Body of pancreas (tissue), 4 donors: ENCODE measurements at regions not wholly inside any gene's neighbourhood (a gene's known extent, or its start where the extent isn't known, plus 50 kb on each side); places are given as distances from the start of the nearest gene placed in this dataset.

ENCODE experiments used
- ATAC-seq: fragments of 150-250 bp; one replicate; pipeline ENCODE4 v1.9.1; 2016
- DNase-seq, 4 donors: peaks; one replicate each; pipeline ENCODE4 v3.0.0-alpha.2; 2019
- H3K27ac ChIP-seq, 4 donors: fragments of 200-600 bp; sonication (generic); 1 replicate in 3 of 4; 2 replicates in 1 of 4; pipeline versions ENCODE4 v1.5.1 to v1.6.1; 2016 to 2019; ENCODE audit warnings: mild to moderate bottlenecking in 1 of 4, mixed read lengths in 1 of 4, moderate library complexity in 1 of 4
- H3K27me3 ChIP-seq, 2 donors: fragments of 200-600 bp; sonication (generic); one replicate each; pipeline ENCODE4 v1.6.0; 2016; ENCODE audit warnings: mild to moderate bottlenecking in 1 of 2
- H3K36me3 ChIP-seq, 2 donors: fragments of 200-600 bp; sonication (generic); replicated peaks in 1 of 2; 2 replicates each; pipeline ENCODE4 v1.5.1; 2016; ENCODE audit warnings: low read depth in 2 of 2; ENCODE audit not compliant: insufficient read depth in 1 of 2
- H3K4me1 ChIP-seq: fragments of 200-600 bp; sonication (generic); one replicate; pipeline ENCODE4 v1.6.0; 2016
- H3K4me3 ChIP-seq, 2 donors: fragments of 200-600 bp; sonication (generic); 1 replicate in 1 of 2; 2 replicates in 1 of 2; pipeline ENCODE4 v1.5.1; 2016 to 2019
- H3K9me3 ChIP-seq, 3 donors: fragments of 200-600 bp; sonication (generic); 1 replicate in 2 of 3; 2 replicates in 1 of 3; pipeline ENCODE4 v1.5.1; 2016
- CTCF ChIP-seq, 7 experiments: fragments of 450-650 bp in 4 of 7; fragments of 200-600 bp in 3 of 7; sonication (generic) in 3 of 7; IDR thresholded peaks; one replicate each; pipeline ENCODE4 v1.5.1; 2016 to 2019; ENCODE audit warnings: antibody characterized with exemption in 7 of 7
- POLR2A ChIP-seq, 3 donors: fragments of 450-650 bp; IDR thresholded peaks; one replicate each; pipeline ENCODE4 v1.6.1; 2016; ENCODE audit warnings: antibody characterized with exemption in 3 of 3, mild to moderate bottlenecking in 2 of 3
- WGBS, 2 donors: methylation state at CpG; one replicate each; pipeline ENCODE4 v1.1.5; 2017; 5-methylcytosine and 5-hydroxymethylcytosine counted together
- intact Hi-C: fragments of 100-400 bp; cut with DNase I; formaldehyde crosslinking; loops from one replicate; pipeline ENCODE4 v1.15.1; 2023

- no peak for TF ChIP-seq POLR2A (IDR thresholded peaks at IDR 0.05)
- TF ChIP-seq CTCF (IDR thresholded peaks at IDR 0.05), result no peak
- H3K27ac ChIP-seq, result no peak overlapping the region
- 56 to 59% methylated on average over 6 of the region's 6 CpGs for WGBS, 2 donors
- H3K4me1 ChIP-seq, result no peaks in the 10 kb centered on the region
- H3K9me3 ChIP-seq, result no peaks in the 10 kb centered on the region
- H3K4me3 ChIP-seq, result no peak overlapping the region
- no peak for ATAC-seq
- DNase-seq, result no peak
- H3K36me3 ChIP-seq, result no peaks in the 10 kb centered on the region
- intact Hi-C loops, result no loop called here
- H3K27me3 ChIP-seq, result no peaks in the 10 kb centered on the region
Measured at GRCh38 chr18:73861771-73862170, 285.9 kb downstream of the FBXO15 start.

- Histone ChIP-seq H3K9me3 (no peaks in the 10 kb centered on the region), H3K27ac (no peak overlapping the region), H3K27me3 (no peaks in the 10 kb centered on the region), H3K36me3 (no peaks in the 10 kb centered on the region), H3K4me1 (no peaks in the 10 kb centered on the region), H3K4me3 (no peak overlapping the region)
- DNase-seq, result no peak
- 57 to 60% methylated on average over 9 of the region's 9 CpGs for WGBS, 2 donors
- TF ChIP-seq CTCF (IDR thresholded peaks at IDR 0.05), result no peak
- no peak for TF ChIP-seq POLR2A (IDR thresholded peaks at IDR 0.05)
- intact Hi-C loops, result no loop called here
- no peak for ATAC-seq
Measured at GRCh38 chr18:73859837-73860397, 287.7 kb downstream of the FBXO15 start.

- DNase-seq (no peak), ATAC-seq (no peak)
- Histone ChIP-seq H3K9me3 (no peaks in the 10 kb centered on the region), H3K36me3 (no peaks in the 10 kb centered on the region), H3K27me3 (no peaks in the 10 kb centered on the region), H3K4me1 (no peaks in the 10 kb centered on the region), H3K27ac (no peak overlapping the region), H3K4me3 (no peak overlapping the region)
- 39% methylated on average over 10 of the region's 10 CpGs for WGBS, 2 donors
- no peak for TF ChIP-seq POLR2A (IDR thresholded peaks at IDR 0.05)
- TF ChIP-seq CTCF (IDR thresholded peaks at IDR 0.05), result no peak
- intact Hi-C loops, result no loop called here
Measured at GRCh38 chr18:73852789-73853549, 294.7 kb downstream of the FBXO15 start.

- ATAC-seq, result no peak
- H3K27me3 ChIP-seq, result no peaks in the 10 kb centered on the region
- TF ChIP-seq CTCF (IDR thresholded peaks at IDR 0.05) (no peak), POLR2A (IDR thresholded peaks at IDR 0.05) (no peak)
- H3K9me3 ChIP-seq, result no peaks in the 10 kb centered on the region
- no peak overlapping the region for H3K4me3 ChIP-seq
- no peaks in the 10 kb centered on the region for H3K4me1 ChIP-seq
- intact Hi-C loops, result no loop called here
- H3K36me3 ChIP-seq, result no peaks in the 10 kb centered on the region
- WGBS, 2 donors, result 54 to 60% methylated on average over 5 of the region's 5 CpGs
- no peak for DNase-seq
- H3K27ac ChIP-seq, result no peak overlapping the region
Measured at GRCh38 chr18:73850782-73851181, 296.9 kb downstream of the FBXO15 start.

- Histone ChIP-seq H3K4me1 (no peaks in the 10 kb centered on the region), H3K4me3 (no peak overlapping the region), H3K27ac (peak overlapping the region in 1 of 4 donors; percentile 16), H3K27me3 (no peaks in the 10 kb centered on the region), H3K36me3 (no peaks in the 10 kb centered on the region), H3K9me3 (no peaks in the 10 kb centered on the region)
- ATAC-seq (no peak), DNase-seq (no peak)
- intact Hi-C loops, result loop anchor here (10.0 kb wide), 1 partner anchor 1084 kb away; no protein-coding TSS in a partner anchor
- no peak for TF ChIP-seq CTCF (IDR thresholded peaks at IDR 0.05)
- no peak for TF ChIP-seq POLR2A (IDR thresholded peaks at IDR 0.05)
Measured at GRCh38 chr18:73848656-73849055, 299.0 kb downstream of the FBXO15 start.
